HG03108 (cell line): ENCODE measurements at regions not wholly inside any gene's neighbourhood (a gene's known extent, or its start where the extent isn't known, plus 50 kb on each side); places are given as distances from the start of the nearest gene placed in this dataset.

Experiments used
- ATAC-seq: cut with Tn5 transposase; IDR thresholded peaks from one replicate; pipeline ENCODE4 v1.9.1; 2021; ENCODE audit warnings: moderate library complexity; ENCODE audit not compliant: unreplicated experiment

DNA sequence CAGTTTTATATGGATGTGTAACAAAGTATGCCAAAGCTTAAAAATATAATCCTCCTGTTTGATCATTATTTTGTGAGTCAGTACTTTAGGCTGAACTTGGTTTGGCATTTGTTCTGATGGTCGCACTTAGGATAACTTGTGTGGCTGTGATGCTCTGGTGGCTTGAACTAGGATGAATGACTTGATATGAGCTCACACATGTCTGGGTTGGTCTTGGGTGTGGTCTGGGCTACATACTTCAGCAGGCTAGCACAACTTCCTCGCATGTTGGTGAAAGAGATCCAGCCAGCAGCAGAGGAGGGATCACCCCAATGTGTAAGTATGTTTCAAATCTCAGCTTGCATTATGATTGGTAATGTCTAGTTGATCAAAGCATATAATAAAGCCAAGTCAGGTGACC is 969.1 kb upstream of the PCDH9 start:
- no peak for ATAC-seq

DNA sequence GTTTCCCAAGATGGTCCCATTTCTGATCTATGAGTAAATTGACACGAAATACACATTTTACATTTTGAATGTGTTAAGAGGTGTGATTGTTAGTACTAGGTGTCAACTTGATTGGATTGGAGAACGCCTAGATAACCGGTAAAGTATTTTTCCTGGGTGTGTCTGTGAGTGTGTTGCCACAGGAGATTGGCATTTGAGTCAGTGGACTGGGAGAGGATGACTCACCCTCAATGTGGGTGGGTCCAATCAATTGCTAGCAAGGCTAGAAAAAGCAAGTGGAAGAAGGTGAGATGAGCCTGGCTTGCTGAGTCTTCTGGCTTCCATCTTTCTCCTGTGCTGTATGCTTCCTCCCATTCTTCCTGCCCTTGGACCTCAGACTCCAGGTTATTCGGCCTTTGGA is 960.7 kb upstream of the PCDH9 start:
- no peak for ATAC-seq

DNA sequence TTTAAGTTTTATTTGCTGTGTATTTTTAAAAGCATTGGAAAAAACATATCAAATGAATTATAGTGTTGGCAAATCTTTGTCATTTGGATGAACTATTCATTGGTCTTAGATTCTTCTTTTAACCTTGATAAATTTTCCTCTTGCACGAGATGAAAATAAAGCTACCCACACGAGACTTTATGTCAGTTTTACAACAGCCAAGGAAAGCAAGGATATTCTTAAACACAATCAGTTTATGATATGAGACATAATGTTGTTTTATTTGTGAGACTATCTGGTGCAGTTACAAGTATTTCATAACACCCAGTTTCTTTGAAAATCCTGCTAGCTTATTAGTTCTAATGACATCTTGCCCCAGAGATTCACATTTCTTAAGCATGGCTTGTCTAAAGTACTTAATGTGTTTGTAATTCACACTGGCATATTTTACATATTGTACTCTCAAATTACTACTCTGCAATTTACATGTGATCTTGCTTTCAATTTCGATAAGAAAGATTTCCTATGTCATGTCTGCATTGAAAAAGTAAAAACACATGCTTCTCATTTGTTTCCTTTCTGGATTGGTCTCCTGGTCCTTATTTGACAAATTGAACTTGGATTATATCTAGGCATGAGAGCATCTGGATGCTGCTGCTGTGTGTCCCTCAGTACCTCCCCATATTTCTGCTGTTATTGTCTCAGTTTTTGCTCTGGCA is 955.5 kb upstream of the PCDH9 start:
- no peak for ATAC-seq

DNA sequence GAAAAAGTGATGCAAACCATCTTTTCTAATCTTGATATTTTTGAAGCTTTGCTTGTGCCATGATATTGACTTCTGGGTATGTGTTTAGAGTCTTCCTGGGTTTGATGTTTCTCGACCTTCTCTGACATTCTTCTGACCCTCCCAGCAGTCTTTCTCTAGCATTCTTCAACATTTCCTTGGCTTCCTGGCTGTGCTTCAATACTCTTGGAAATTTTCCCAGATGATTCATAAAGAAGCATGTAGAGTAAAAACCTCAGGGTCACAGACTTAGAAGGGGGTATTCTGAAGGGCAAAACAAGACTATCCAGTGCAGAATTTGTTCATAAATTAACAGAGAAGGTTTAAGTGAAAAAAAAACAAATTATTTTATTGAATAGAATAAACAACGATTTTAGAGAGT is 946.3 kb upstream of the PCDH9 start:
- ATAC-seq: no peak

DNA sequence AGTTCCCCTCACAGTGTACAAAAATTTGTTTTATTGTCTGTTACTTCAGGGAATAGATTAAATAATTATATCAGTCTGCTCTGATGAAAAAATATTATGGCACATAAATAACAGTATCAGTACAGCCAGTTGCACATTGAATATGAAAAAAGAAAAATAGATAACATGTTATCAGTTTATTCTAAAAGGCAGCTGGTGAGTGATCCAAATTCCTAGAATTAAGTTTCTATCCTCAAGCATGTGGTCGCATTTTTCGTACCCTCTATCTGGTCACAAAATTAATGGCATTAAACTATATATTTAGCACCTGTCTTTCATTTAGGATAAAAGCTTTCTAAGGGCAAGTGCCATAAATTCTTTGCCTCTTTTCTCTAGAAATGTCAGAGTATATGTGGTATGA is 944.8 kb upstream of the PCDH9 start:
- ATAC-seq: no peak

DNA sequence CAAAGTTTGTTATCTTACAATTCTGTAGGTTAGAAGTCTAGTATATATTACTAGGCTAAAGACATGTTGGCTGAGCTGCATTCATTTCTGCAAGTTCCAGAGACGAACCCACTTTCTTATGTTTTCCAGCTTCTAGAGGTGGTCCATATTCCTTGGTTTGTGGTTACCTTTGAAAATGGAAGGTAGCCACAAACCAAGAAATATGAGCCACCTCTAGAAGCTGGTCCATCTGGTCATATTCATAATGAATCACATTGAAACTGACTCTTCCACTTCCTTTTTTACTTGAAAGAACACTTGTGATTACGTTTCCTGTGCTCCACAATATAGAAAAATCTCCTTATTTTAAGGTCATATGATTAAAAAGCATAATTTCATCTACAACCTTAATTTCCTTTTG is 943.0 kb upstream of the PCDH9 start:
- ATAC-seq: no peak

DNA sequence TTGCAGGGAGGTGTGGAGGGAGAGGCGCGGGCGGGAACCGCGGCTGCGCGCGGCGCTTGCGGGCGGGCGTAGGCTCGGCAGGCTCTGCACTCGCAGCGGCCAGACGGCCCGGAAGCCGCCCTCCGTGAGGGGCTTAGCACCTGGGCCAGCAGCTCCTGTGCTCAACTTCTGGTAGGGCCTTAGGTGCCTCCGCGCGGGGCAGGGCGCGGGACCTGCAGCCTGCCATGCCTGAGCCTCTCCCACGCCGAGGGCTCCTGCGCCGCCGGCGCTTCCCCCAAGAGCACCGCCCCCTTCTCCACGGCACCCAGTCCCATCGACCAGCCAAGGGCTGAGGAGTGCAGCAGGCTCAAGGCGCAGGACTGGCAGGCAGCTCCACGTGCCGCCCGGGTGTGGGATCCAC is 940.8 kb upstream of the PCDH9 start:
- ATAC-seq: no peak

DNA sequence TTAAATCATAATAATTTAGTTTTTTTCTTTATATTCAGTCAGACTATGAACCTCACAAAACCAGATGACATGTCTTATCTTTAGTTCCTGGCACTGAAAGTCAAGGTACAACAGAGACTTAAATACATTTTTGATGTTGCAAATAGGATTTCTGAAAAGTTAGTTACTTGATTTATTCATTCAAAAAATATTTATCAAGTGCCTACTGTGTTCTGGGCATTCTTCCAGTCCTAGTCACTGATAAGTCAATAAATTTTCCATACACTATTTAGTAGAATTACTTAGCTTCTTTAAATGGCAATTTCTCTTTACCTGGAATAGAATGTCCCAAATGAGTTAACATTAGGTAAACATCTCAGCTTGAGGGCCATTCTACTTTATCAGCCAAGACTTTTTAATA is 938.3 kb upstream of the PCDH9 start:
- no peak for ATAC-seq

DNA sequence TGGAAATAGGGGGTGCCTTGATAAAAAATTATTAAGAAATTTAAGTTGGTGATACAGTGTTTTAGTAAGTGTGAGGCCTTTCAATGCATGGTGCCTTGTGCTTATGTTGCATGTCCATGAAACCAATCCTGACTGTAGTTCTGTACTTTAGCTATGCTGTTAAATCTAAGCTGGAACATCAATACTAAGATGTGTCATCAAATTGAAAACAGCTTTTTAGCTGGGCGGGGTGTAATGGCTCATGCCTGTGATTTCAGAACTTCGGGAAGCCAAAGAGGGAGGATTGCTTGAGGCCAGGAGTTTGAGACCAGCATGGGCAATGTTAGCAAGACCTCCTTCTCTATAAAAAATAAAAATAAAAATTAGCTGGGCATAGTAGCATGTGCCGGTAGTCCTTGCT is 930.3 kb upstream of the PCDH9 start:
- ATAC-seq: no peak

DNA sequence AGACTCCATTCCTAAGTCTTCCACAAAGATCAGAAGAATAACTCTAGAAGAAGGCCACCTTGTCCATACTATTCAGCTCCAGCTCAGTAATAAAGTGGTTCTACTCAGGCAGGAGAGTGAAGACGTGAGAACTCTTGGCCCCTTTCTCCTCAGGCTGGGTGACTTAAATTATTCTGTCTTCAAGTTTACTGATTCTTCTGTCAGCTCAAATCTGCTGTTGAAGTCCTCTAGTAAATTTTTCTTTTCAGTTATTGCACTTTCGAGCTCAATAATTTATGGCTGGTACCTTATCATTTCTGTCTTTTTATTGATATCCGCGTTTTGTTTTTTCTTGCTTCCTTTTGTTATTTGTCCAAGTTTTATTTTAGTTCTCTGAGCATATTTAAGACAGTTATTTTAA is 922.3 kb upstream of the PCDH9 start:
- no peak for ATAC-seq

DNA sequence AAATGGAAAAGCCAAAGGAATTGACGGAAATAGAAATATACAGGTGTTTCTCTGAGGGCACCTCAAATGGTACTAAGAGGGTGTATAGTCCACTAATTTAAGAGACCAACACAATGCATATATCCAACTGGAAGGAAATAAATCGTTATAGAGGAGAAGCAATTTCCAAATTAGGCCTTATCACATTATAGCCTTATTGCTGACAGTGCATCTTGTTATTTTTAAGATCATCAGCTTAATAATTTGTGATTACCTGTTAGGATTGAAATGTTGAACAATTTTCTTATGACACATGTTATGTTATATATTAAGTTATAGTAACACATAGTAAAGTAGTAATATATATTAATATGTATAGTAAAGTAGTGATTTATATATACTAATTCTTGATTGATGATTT is 915.7 kb upstream of the PCDH9 start:
- no peak for ATAC-seq

DNA sequence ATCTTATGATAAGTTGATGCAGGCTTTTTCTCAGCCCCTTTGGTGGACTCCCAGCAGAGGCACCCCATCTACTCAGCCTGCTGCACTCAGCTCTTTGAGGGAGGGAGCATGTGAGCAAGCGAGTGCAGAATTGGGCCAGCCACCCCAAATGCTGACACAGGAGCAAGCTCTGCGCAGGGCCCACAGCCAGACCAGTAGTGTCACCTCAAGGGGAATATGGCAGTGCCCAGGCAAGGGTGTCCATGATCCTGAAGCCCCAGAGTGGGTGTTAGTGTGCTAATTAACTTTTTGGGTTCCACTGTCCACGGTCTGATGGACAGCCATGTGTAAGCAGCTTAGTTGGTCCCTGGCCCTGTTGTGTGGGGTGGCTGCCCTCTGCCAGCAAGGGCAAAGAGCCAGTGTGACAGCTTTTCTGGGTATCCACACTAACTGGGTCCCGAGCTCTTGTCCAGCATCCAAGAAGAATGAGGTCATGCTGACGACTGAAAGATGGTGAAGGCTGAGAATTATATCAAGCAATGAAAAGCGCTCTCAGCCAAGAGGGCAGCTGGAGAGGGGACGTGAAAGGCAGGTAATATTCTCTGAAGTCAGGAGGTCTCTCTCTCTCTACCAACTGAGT is 898.3 kb upstream of the PCDH9 start:
- ATAC-seq: no peak

DNA sequence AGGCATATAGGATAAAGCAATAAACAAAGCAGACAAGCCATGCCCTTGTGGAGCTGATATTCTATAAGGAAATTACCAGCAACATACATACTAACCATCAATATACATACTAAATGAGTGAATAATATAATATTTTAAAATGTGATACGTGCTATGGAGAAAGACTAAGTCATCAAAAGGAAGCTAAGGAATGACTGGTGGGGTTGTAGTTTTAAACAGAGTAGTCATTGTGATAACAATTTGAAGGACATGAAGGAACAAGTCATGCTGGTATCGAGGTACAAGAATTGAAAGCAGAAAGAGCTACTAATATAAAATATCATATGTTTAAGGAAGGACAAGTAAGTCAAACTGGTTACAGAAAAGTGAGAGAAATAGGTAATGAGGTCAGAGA is 894.9 kb upstream of the PCDH9 start:
- no peak for ATAC-seq

DNA sequence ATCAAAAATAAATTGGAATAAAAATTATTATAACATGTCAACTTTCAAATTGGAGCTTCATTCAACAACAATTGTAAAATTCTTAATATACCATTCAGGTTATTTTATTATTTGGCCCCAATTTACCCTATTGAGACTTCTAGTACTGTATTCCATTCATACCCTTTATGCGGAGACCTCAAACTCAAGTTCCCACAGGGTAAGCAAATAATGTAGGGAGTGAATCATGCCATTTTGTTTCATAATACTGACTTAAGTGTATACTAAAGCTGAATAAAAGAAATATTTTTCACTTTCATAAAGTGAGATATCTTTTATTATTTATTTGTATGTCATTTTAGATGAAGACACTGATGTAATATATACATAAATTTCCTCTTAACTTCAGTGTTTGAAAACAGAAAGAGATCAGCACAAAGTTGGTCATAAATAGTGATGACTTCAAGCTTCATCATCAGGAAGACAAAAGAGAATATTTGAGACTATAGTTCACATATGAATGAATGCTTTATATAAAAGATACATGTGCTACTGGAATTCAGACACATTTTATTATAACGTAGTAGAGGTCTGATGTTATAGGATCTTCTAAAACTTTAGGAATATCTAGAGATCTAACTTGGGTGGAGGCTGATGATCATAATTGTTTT is 894.4 kb upstream of the PCDH9 start:
- ATAC-seq: no peak

DNA sequence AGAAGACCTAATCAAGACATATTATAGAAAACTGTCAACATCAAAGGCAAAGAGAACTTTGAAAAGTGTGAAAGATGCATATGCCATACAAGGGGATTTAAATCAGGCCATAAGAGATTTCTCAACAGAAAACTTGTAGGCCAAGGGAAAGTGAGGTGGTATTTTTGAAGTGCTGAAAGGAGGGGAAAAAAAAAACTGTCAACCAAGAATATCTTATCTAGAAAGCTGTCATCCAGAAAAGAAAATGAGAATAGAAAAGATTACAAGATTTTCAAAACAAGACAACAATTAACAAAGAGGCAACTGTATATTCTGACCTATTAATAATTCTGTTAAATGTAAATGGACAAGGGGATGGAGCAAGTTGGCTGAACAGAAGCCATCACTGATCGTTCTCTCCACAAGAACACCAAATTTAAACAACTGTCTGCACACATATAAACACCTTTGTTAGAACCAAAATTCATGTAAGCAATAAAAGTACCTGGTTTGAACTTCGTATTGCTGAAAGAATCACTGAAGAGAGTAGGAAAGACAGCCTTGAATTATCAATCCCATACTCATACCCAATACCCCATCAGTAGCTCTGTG is 880.1 kb upstream of the PCDH9 start:
- ATAC-seq: no peak

DNA sequence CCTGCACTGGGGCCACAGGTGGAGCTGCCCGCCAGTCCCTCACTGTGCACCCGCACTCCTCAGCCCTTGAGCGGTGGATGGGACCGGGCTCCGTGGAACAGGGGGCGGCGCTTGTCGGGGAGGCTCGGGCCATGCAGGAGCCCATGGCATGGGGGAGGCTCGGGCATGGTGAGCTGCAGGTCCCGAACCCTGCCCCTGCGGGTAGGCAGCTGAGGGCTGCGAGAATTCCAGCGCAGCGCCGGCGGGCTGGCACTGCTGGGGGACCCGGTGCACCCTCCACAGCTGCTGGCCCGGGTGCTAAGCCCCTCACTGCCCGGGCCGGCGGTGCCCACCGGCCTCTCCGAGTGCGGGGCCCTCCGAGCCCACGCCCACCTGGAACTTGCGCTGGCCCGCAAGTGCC is 877.5 kb upstream of the PCDH9 start:
- ATAC-seq: no peak

DNA sequence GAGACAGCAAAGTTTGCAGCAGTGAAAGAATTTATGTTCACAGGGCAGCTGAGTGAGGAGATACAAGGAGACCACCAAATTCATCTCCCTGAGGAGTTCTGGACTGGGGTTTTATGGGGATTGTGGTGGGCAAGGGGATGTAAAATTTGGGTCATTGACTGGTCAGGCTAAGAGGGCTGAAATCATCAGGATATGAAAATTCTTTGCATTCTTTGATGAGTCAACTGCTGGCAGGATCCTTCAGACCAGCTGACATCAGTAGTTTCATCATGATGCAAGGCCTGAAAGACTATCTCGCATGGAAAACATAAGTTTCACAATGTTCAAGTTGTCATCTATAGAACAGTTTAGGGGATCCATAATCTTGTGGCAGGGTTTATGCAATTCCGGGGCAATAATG is 869.5 kb upstream of the PCDH9 start:
- ATAC-seq: no peak

DNA sequence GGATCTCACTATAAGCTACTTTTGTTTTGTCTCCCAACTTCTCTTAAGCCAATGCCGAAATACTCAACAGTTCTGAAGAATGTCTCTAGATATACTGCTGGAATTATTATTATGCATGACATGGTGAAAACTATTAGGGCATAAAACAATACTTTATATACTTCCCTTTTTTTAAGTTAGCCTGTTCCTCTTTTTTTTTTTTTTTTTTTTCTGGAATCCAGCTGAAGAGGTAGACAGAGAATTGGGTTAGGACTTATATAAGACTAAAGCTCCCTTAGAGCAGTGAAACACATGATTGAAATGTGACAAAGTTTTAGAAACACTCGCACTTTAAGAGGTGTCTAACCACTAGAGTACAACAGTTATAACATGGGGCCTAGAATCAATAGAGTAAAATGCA is 850.9 kb upstream of the PCDH9 start:
- ATAC-seq: no peak

DNA sequence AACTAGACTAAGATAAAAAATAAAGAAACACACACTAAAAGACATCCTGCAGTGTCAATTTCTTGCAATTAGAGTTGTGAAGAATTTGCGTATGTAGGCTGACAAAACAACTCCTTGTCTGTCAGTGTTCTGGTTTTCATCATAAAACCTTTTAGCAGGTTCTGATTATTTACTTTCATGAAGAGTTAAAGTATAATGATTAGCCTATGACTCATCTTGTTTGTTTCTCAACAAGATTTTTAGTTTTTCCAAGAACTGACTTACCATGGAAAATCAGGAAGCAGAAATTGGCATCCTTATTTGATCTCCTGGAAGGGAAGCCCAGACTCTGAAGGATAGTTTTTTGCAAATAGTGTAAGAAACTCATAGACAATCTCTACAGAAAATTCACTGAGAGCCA is 848.7 kb upstream of the PCDH9 start:
- ATAC-seq: no peak

DNA sequence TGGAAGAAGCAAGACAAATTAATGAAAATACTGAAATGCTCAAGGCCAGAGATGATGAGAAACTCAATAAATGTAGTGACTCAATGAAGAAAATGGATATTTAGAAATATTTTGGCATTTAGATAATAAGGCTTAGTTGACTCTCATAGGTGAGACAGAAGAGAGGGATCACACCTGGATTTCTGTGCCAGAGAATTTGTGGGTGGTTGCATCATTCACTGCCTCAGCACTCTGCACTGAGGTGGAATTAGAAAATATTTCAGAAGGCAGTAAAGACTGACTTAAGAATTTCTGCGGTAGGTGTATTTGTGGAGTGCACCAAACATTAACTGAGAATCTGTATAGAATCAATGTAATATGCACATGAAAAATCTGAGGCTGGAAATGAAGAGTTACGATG is 848.3 kb upstream of the PCDH9 start:
- no peak for ATAC-seq

DNA sequence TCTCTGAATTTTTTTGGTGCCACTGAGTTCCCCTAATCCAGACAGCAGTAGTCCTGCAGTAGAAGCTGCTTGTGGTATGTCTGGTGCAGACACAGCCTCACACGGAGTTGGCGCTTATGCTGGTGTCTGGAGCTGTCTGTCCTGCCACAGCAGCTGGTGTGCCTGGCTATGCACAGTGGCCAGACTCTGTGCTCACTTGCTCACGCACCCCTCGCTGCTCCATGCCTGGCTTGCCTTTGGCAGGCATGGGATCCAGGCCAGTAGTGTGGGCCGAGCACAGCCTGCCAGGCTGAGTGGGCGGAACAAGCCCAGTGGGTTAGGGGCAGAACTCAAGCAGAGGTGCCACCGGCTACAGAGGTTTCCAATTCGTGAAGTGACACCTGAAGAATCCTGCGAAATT is 845.9 kb upstream of the PCDH9 start:
- no peak for ATAC-seq

DNA sequence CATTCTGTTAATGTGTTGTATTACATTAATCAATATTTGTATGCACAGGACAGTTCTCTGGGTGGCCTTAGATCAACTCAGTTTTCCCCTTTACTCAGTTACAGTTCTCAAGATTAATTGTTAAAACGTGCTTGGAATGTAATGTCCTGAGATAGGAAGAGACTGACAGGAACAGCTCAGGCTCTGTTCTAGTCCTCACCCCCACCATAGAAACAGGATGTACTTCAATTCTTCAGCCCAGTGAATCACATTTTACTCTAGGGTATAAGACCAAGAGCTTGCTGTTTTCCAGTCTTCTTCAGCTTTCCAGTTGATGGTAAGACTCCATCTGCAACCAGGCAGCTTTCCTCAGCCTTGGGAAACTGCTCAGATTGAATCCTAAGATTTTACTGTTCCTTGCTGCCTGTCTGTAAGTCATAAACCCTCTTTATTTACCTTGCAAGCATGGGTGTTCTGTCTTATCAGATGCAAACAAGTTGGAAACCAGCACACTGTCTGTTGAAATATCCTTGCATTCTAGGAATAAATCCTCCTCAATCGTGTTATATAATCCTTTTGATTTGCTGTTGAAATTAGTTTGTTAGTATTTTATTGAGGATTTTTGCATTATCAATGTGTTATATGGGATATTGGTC is 836.9 kb upstream of the PCDH9 start:
- no peak for ATAC-seq
